NCI-H1436 (cell line): ENCODE measurements at regions not wholly inside any gene's neighbourhood (a gene's known extent, or its start where the extent isn't known, plus 50 kb on each side); places are given as distances from the start of the nearest gene placed in this dataset.
"Not testable (repeated sequence)": the region's sequence is repeated elsewhere in the genome, so short reads cannot be mapped to it uniquely, and the experiment has no call there.

Experiments used
- DNase-seq: peaks from one replicate; lab custom pipeline; 2025; lab: John Stamatoyannopoulos, UW

GRCh38 chr7:50920031-50920635 is 137.4 kb upstream of the GRB10 start:
- no peak for DNase-seq

- DNase-seq, result no peak
Measured at GRCh38 chr7:50915621-50916020, 132.9 kb upstream of the GRB10 start.

- DNase-seq, result no peak
Measured at GRCh38 chr7:50914460-50914859, 131.8 kb upstream of the GRB10 start.

DNA sequence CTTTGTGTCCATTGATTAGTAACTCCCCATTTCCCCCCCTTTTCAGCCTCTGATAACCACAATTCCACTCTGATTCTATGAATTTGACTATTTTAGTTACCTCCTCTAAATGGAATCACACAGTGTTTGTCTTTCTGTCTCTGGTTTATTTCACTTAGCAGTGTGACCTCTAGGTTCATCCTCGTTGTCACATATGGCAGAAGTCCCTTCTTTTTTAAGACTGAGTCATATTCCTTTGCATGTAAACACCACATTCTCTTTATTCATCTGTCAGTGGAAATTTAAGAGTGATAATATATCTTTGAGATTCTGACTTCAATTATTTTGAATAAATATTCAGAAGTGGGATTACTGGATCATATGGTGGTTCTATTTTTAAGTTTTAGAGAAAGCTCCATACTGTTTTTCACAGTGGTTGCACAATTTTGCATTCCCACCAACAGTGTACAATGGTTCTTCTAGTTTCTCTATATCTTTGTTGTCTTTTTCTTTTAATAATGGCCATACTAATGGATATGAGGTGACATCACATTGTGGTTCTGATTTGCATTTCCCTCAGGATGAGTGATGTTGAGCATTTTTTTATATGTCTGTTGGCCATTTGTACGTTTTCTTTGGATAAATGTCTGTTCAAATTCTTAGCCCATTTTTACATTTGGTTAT is 126.1 kb upstream of the GRB10 start:
- no peak for DNase-seq

DNA sequence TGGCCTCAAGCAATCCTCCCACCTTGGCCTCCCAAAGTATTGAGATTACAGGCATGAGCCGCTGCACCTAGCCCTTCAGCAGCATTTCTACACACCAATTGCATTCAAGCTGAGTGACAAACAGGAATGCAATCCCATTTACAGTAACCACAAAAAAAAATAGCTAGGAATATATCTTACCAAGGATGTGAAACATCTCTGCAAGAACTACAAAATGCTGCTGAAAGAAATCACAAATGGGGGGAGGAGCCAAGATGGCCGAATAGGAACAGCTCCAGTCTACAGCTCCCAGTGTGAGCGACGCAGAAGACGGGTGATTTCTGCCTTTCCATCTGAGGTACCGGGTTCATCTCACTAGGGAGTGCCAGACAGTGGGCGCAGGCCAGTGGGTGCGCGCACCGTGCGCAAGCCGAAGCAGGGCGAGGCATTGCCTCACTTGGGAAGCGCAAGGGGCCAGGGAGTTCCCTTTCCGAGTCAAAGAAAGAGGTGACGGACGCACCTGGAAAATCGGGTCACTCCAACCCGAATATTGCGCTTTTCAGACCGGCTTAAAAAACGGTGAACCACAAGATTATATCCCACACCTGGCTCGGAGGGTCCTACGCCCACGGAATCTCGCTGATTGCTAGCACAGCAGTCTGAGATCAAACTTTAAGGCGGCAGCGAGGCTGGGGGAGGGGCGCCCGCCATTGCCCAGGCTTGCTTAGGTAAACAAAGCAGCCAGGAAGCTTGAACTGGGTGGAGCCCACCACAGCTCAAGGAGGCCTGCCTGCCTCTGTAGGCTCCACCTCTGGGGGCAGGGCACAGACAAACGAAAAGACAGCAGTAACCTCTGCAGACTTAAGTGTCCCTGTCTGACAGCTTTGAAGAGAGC is 116.1 kb upstream of the GRB10 start:
- DNase-seq, result not testable (repeated sequence)

- not testable (repeated sequence) for DNase-seq
Measured at GRCh38 chr7:50887061-50887460, 104.4 kb upstream of the GRB10 start.

GRCh38 chr7:50872437-50872836 is 89.7 kb upstream of the GRB10 start:
- DNase-seq, result no peak

- no peak for DNase-seq
Measured at GRCh38 chr7:50869108-50869725, 86.5 kb upstream of the GRB10 start.

DNA sequence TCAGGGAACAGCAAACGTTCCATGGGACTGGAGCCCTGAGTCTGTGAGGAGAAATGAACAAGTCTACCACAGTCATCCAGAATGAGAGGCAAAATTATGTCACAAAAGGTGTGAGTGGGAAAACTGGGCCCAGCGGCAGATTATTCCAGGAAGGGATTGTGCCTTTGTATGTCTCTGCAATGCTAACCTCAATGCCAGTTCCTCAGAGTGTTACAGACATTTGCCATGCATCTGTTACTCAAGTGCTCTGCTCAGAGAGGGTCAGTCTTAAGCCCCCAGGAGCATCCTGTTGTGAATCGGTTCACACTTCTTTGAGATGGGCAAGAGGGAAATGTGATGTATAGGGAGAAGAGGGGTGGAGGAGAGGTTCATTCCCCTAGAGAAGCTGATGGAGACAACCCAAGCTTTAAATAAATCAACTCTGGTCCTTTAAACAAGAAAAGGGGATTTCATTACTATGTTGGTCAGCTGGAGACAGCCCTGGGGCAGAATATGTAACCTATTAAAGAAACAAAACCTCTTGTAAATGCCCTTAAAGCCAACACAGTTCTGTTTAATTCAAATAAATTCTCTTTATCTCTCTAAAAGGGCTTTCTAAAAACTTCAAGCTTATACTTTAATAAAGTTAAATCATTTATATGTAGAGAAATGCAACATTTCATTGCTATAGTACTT is 85.9 kb upstream of the GRB10 start:
- no peak for DNase-seq

DNA sequence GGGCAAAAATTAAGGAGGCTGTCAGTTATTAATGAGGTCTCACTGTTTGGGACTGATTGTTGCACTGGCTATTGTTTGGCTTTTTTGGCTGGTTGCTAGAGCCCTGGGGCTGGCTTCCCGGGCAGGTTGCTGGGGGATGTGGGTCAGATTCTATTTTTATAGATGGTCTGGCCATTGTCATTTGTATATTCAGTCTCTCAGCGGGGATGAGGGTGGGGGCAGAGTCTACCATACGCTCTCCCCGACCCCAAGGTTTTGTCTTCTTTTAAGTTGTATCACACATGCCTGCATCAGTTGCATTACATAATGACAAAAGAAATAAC is 84.3 kb upstream of the GRB10 start:
- DNase-seq, result no peak

DNA sequence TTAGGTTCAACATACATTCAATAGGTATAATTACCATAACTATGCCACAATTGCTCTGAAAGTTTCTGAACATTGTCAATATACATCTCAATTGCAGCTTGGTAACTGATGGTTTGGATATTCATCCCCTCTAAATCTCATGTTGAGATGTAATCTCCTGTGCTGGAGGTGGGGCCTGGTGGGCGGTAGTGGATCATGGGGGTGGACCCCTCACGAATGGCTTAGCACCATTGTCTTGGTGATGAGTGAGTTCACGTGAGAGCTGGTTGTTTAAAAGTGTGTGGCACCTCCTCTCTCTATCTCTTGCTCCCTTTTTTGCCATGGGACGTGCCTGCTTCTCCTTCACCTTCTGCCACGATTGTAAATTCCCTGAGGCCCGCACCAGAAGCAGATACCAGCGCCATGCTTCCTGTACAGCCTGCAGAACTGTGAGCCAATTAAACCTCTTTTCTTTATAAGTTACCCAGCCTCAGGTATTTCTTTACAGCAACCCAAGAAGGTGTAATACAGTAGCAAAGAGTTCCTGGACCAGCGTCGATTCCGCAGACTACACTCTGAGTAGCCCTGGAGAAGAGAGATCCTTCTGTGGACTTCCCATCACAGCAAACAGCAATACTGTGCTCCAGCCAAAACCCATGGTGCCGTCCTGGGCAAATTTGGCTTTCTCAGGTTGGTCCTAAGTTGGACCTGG is 83.8 kb upstream of the GRB10 start:
- DNase-seq, result no peak

GRCh38 chr7:50865450-50865849 is 82.8 kb upstream of the GRB10 start:
- DNase-seq, result no peak

DNA sequence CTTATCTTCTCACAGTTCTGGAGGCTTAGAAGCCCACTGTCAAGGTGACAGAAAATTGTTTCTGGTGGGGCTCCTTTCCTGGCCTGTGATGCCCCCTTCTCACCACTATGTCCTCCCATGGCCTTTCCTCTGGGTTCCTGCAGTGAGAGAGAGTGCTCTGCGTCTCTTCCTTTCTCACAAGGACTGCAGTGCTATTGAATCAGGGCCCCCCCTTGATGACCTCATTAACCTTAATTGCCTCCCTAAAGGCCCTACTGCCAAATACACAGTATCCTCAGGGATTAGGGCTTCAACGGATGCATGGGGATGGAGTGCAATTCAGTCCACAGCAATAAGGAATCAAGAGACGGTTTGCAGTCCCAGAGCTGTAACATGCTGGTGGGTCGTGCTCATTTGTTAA is 82.0 kb upstream of the GRB10 start:
- DNase-seq, result no peak

- no peak for DNase-seq
Measured at GRCh38 chr7:50863053-50863452, 80.4 kb upstream of the GRB10 start.

DNA sequence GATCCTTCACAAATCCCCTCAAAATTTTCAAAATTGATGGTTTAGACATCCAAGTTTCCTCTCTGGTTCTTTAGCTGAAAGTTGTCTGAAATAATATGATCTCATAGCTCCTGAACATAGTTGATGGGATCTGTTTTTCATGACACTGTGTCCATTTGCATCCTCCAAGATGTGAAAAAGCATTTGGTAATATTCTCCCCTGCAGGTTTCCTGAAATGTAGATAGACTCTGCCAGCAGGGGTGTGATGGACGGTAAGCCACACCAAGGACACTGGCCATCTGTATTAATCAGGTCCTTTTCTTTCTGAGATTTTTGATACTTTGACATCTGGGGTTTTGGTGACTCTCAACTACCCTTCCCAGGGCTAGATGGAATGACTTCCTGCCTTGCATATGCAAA is 79.6 kb upstream of the GRB10 start:
- no peak for DNase-seq

DNA sequence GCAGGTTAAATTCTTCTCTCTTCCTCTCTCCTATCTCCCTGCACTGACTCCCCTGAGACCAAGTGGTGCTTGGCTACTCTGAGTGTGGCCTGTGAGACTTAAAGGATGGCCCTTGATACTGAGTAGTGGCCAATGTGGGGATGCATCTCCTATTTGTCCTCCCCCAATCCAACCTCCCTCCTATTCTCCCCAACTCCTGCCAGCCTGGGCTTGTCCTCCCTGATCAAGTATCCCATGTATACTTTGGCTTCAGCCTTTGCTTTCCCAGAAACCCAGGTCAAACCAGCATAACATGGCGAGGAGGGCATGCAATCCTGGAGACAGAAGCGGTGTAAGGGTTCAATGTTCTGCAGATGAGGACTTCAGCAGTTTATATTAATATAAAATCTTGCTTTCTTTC is 77.9 kb upstream of the GRB10 start:
- DNase-seq, result no peak

DNA sequence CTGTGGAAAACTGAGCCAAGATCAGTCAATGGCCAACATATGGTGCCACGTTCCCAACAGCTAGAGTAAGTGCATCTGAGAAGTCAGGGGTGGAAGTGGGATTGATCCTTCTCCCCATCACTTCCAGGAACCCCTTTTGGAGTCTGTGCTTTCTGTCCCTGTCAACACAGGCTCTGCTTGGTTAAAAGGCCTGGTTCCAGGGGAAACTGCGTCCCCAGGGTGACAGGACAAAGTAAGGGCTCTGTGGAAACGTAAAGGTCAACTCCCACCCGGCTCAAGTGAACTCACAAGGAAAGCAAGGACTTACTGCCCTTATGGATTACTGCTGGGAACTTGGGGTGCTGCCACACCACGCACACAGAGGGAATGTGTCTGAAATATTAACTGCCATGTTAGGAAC is 77.5 kb upstream of the GRB10 start:
- DNase-seq, result no peak

- DNase-seq, result no peak
Measured at GRCh38 chr7:50858528-50859245, 76.0 kb upstream of the GRB10 start.

DNA sequence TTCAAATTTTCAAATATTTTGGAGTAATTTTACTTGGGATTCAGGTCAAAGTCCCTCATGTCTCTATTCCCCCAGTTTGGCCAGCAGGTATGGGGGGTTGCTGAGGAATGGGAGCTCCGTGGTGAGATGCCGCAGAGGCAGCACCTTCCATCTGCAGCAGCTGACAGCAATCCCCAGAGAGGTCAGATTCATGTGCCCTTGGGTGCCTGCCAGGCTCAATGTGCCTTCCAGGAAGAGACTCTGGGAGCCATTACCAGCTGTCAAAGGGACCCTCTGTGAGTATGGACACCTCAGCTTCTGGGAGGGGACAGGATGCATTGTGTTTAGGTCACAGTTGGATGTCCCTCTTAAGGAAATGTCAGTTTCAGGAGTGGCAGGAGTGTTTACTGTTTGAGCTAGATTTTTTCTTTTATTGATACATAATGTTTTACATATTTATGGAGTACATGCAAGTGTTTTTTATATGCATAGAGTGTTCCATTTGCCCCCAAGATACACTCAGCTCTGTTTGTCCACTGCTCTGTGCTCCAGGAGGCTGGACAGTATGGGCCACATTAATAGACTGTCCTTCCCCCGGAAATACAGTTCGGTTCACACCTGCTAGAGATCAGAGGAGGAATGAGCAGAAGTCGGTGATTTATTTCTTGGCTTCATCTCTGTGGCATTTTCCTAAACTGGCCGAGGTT is 75.3 kb upstream of the GRB10 start:
- DNase-seq, result peak; percentile 58

GRCh38 chr7:50856806-50857205 is 74.1 kb upstream of the GRB10 start:
- no peak for DNase-seq
